ENCODE measurements at regions not wholly inside any gene's neighbourhood (a gene's known extent, or its start where the extent isn't known, plus 50 kb on each side); places are given as distances from the start of the nearest gene placed in this dataset.
A peak's percentile ranks its signal among the peaks of the same experiment; 100 is the strongest.

GRCh38 chr17:15177343-15177742 lies 87.8 kb downstream of the PMP22 start:
- no peak for DNase-seq

GRCh38 chr17:15175356-15175755 lies 89.8 kb downstream of the PMP22 start:
- DNase-seq, result no peak

GRCh38 chr17:15171167-15172047 lies 93.7 kb downstream of the PMP22 start:
- peak in 11 of 14 donors; percentile 4 to 64 (median 18) for DNase-seq

GRCh38 chr17:15169676-15170075 lies 95.5 kb downstream of the PMP22 start:
- no peak for DNase-seq

GRCh38 chr17:15168379-15168778 lies 96.7 kb downstream of the PMP22 start:
- DNase-seq, result no peak

- no peak for DNase-seq
Observed at GRCh38 chr17:15161395-15161794, 103.7 kb downstream of the PMP22 start.

GRCh38 chr17:15157051-15157450 lies 108.1 kb downstream of the PMP22 start:
- DNase-seq, result no peak

GRCh38 chr17:15154618-15155017 lies 110.5 kb downstream of the PMP22 start:
- no peak for DNase-seq

- DNase-seq, result no peak
Observed at GRCh38 chr17:15145621-15146020, 119.5 kb downstream of the PMP22 start.

GRCh38 chr17:15143524-15143923 lies 121.6 kb downstream of the PMP22 start:
- no peak for DNase-seq

- no peak for DNase-seq
Observed at GRCh38 chr17:15134363-15134762, 130.8 kb downstream of the PMP22 start.

GRCh38 chr17:15133826-15134225 lies 131.3 kb downstream of the PMP22 start:
- no peak for DNase-seq

GRCh38 chr17:15133143-15133542 lies 132.0 kb downstream of the PMP22 start:
- no peak for DNase-seq

GRCh38 chr17:15130426-15130825 lies 134.7 kb downstream of the PMP22 start:
- DNase-seq, result no peak

- DNase-seq, result no peak
Observed at GRCh38 chr17:15129986-15130385, 135.1 kb downstream of the PMP22 start.

- no peak for DNase-seq
Observed at GRCh38 chr17:15124746-15125145, 140.4 kb downstream of the PMP22 start.

GRCh38 chr17:15124264-15124595 lies 140.9 kb downstream of the PMP22 start:
- no peak for DNase-seq

GRCh38 chr17:15123593-15124263 lies 141.4 kb downstream of the PMP22 start:
- DNase-seq, result no peak

GRCh38 chr17:15122857-15123256 lies 142.3 kb downstream of the PMP22 start:
- no peak for DNase-seq

- no peak for DNase-seq
Observed at GRCh38 chr17:15121426-15121825, 143.7 kb downstream of the PMP22 start.

- DNase-seq, result no peak
Observed at GRCh38 chr17:15119968-15120367, 145.2 kb downstream of the PMP22 start.

GRCh38 chr17:15117239-15117638 lies 147.9 kb downstream of the PMP22 start:
- no peak for DNase-seq

GRCh38 chr17:15112846-15113617 lies 152.1 kb downstream of the PMP22 start:
- DNase-seq, result no peak

Data from C1 segment of cervical spinal cord (tissue), 14 donors.